IPS-18c (cell line): ENCODE measurements at regions not wholly inside any gene's neighbourhood (a gene's known extent, or its start where the extent isn't known, plus 50 kb on each side); places are given as distances from the start of the nearest gene placed in this dataset.

Experiments
- H3K4me3 ChIP-seq: 2 replicates; pipeline ENCODE4 v1.7.0; 2013; ENCODE audit warnings: low read depth, mild to moderate bottlenecking, low read length, moderate library complexity; ENCODE audit not compliant: insufficient read depth
- H3K9me3 ChIP-seq: one replicate; pipeline ENCODE4 v1.6.1; 2013; ENCODE audit warnings: mild to moderate bottlenecking, low read length, moderate library complexity; ENCODE audit not compliant: control insufficient read depth, insufficient read depth

- H3K4me3 ChIP-seq = no peak overlapping the region
- H3K9me3 ChIP-seq = no peaks in the 10 kb centered on the region
These were observed 55.5 kb upstream of the FLRT2 start for GRCh38 chr14:85474431-85474830.

- no peaks in the 10 kb centered on the region for H3K9me3 ChIP-seq
These were observed 54.8 kb upstream of the FLRT2 start for GRCh38 chr14:85475113-85475512.

DNA sequence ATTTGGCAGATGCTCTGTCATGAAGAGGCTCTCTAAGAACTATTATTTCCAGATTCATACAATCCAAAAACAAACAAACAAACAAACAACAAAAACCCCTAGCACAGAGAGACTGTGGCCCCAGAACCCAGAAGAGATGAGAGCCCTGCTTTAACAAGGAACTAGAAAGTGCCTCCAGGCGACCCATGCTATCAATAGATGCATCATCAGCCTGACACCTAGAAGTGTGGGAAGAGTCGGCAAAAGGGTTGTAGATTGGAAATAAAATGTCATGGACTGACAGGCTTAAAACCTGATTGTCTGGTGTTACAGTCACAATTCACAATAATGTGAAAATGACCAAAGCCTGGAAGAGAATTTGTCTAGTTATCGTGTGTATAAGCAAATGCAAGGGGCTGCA, 50.6 kb upstream of the FLRT2 start:
- H3K9me3 ChIP-seq = no peaks in the 10 kb centered on the region

More at GRCh38 chr14:85475113-85475512, 54.8 kb upstream of the FLRT2 start:
- H3K4me3 ChIP-seq = no peak overlapping the region

DNA sequence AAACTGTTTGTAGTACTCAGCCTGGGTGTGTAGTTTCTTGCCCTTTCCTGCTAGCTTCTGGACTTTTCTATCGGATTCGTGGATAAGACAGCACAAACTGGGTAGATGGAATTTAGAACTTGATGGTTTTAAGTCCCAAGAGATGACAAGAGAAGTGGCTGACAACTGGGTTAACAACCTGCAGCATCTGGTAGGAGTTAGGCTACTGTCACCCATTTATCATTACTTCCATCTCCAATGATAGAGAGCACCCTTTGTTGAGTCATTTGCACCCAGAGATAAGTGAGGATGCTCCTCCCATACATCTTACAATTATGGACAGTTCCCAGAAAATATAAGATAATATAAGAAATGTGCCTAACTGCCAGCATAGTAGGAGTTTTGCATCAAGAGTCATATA, 50.2 kb upstream of the FLRT2 start:
- H3K9me3 ChIP-seq = no peaks in the 10 kb centered on the region

More for the DNA sequence above, 50.6 kb upstream of the FLRT2 start:
- no peak overlapping the region for H3K4me3 ChIP-seq

More for the DNA sequence above, 50.2 kb upstream of the FLRT2 start:
- H3K4me3 ChIP-seq = no peak overlapping the region
